NT2/D1 (cell line): ENCODE measurements at regions not wholly inside any gene's neighbourhood (a gene's known extent, or its start where the extent isn't known, plus 50 kb on each side); places are given as distances from the start of the nearest gene placed in this dataset.

Experiments used
- SUZ12 ChIP-seq: IDR thresholded peaks from 2 replicates; pipeline ENCODE4 v1.6.1; 2011; ENCODE audit not compliant: insufficient read length, insufficient read depth; ENCODE audit errors: extremely low read depth
- ZNF274 ChIP-seq: IDR thresholded peaks from 2 replicates; pipeline ENCODE4 v1.6.1; 2011; ENCODE audit warnings: mild to moderate bottlenecking, low read depth, low read length

DNA sequence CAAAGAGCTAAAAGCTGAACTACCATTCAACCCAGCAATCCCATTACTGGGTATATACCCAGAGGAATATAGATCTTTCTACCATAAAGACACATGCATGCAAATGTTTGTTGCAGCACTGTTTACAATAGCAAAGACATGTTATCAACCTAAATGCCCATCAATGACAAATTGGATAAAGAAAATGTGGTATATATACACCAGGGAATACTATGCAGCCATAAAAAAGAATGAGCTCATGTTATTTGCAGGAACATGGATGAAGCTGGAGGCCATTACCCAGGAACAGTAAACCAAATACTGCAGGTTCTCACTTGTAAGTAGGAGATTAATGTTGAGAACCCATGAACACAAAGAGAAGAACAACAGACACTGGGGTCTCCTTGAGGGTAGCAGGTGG, 1295.1 kb downstream of the TYW1 start:
- TF ChIP-seq SUZ12, result no peak
- TF ChIP-seq ZNF274, result no peak
